ENCODE measurements at regions not wholly inside any gene's neighbourhood (a gene's known extent, or its start where the extent isn't known, plus 50 kb on each side); places are given as distances from the start of the nearest gene placed in this dataset.

DNA sequence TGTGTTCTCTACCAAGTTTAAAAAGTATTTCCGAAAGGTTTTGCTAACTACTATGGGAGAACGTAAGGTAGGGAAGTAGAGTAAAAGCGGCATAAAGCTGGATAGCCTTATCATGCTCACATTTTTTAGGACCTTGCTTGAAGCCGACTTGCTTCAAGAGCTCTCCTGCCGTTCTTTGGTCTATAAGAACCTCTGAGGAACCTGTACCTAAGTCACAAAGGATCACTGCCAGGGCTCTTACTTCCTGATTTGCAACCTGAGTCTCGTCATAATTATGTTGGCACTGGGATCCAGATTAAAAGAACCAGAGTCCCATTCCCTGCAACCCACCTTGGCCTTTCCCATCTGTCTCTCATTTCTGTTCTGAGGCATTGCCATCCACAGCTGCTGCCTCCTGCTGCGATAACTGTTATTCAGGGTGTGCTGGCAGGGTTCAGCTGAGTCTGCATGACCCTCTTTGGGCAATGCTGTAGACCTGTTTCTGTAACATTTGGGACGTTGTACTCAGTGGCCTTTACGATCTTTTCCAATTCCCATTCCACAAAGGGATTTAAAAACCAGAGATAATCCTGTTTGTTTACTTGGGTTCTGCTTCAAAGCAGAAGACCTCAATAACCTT is 131.0 kb upstream of the UMPS start:
- H3K79me2 ChIP-seq (ENCODE audit: low read length): no peaks in the 10 kb centered on the region
- H3K27ac ChIP-seq (ENCODE audit: low read length): no peak overlapping the region
- H3K4me2 ChIP-seq (ENCODE audit: low read depth, low read length): no peak overlapping the region
- no peak overlapping the region for H3K9ac ChIP-seq (ENCODE audit: low read length)
- DNase-seq: no peak
- H3K4me3 ChIP-seq (ENCODE audit: low read length): no peak overlapping the region
- no peak overlapping the region for H2AFZ ChIP-seq (ENCODE audit: low read length)
- H3F3A ChIP-seq (ENCODE audit: insufficient read depth, low read length): no peaks in the 10 kb centered on the region
- no peaks in the 10 kb centered on the region for H3K36me3 ChIP-seq (replicated peaks; ENCODE audit: insufficient read depth, low read length)
- no peaks in the 10 kb centered on the region for H3K9me2 ChIP-seq (replicated peaks; ENCODE audit: insufficient read depth, low read length)
- H3K27me3 ChIP-seq (replicated peaks; ENCODE audit: insufficient read depth, low read length): no peaks in the 10 kb centered on the region
- TF ChIP-seq, protein P1, sequence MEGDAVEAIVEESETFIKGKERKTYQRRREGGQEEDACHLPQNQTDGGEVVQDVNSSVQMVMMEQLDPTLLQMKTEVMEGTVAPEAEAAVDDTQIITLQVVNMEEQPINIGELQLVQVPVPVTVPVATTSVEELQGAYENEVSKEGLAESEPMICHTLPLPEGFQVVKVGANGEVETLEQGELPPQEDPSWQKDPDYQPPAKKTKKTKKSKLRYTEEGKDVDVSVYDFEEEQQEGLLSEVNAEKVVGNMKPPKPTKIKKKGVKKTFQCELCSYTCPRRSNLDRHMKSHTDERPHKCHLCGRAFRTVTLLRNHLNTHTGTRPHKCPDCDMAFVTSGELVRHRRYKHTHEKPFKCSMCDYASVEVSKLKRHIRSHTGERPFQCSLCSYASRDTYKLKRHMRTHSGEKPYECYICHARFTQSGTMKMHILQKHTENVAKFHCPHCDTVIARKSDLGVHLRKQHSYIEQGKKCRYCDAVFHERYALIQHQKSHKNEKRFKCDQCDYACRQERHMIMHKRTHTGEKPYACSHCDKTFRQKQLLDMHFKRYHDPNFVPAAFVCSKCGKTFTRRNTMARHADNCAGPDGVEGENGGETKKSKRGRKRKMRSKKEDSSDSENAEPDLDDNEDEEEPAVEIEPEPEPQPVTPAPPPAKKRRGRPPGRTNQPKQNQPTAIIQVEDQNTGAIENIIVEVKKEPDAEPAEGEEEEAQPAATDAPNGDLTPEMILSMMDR (IDR thresholded peaks at IDR 0.05; ENCODE audit: low read length): no peak
- no peak for TF ChIP-seq EZH2 (optimal IDR thresholded peaks at IDR 0.05; ENCODE audit: low read depth, low read length)
- no peak for TF ChIP-seq EZH2phosphoT487 (IDR thresholded peaks at IDR 0.05; ENCODE audit: low read length)
- no peaks in the 10 kb centered on the region for H3K9me3 ChIP-seq (replicated peaks; ENCODE audit: insufficient read depth, low read length)
- H3K4me1 ChIP-seq (ENCODE audit: low read length): peaks cover 27% of the 10 kb centered on the region
- no peaks in the 10 kb centered on the region for H4K20me1 ChIP-seq (ENCODE audit: insufficient read depth, low read length)

- Histone ChIP-seq H3K79me2 (ENCODE audit: low read length) (no peaks in the 10 kb centered on the region), H3K9me3 (replicated peaks; ENCODE audit: insufficient read depth, low read length) (no peaks in the 10 kb centered on the region), H3K9me2 (replicated peaks; ENCODE audit: insufficient read depth, low read length) (no peaks in the 10 kb centered on the region), H4K20me1 (ENCODE audit: insufficient read depth, low read length) (no peaks in the 10 kb centered on the region), H2AFZ (ENCODE audit: low read length) (no peak overlapping the region), H3K27ac (ENCODE audit: low read length) (no peak overlapping the region), H3F3A (ENCODE audit: insufficient read depth, low read length) (no peaks in the 10 kb centered on the region), H3K9ac (ENCODE audit: low read length) (no peak overlapping the region), H3K4me3 (ENCODE audit: low read length) (no peak overlapping the region), H3K4me1 (ENCODE audit: low read length) (peaks cover 27% of the 10 kb centered on the region), H3K27me3 (replicated peaks; ENCODE audit: insufficient read depth, low read length) (no peaks in the 10 kb centered on the region), H3K36me3 (replicated peaks; ENCODE audit: insufficient read depth, low read length) (no peaks in the 10 kb centered on the region), H3K4me2 (ENCODE audit: low read depth, low read length) (peak overlapping the region; percentile 8; the same call in 1 of the 2 replicates)
- TF ChIP-seq EZH2phosphoT487 (IDR thresholded peaks at IDR 0.05; ENCODE audit: low read length) (no peak), EZH2 (optimal IDR thresholded peaks at IDR 0.05; ENCODE audit: low read depth, low read length) (no peak)
- TF ChIP-seq, protein P1 (IDR thresholded peaks at IDR 0.05; ENCODE audit: low read length): no peak
- DNase-seq: peak; percentile 33
These were observed 130.2 kb upstream of the UMPS start for GRCh38 chr3:124599779-124600693.

GRCh38 chr3:124600765-124601164 is 129.5 kb upstream of the UMPS start:
- Histone ChIP-seq H3K36me3 (replicated peaks; ENCODE audit: insufficient read depth, low read length) (no peaks in the 10 kb centered on the region), H3K27me3 (replicated peaks; ENCODE audit: insufficient read depth, low read length) (no peaks in the 10 kb centered on the region), H4K20me1 (ENCODE audit: insufficient read depth, low read length) (no peaks in the 10 kb centered on the region), H3K4me2 (ENCODE audit: low read depth, low read length) (no peak overlapping the region; the same call in 1 of the 2 replicates), H3K27ac (ENCODE audit: low read length) (no peak overlapping the region), H3K9me2 (replicated peaks; ENCODE audit: insufficient read depth, low read length) (no peaks in the 10 kb centered on the region), H3K4me3 (ENCODE audit: low read length) (no peak overlapping the region), H3K4me1 (ENCODE audit: low read length) (peaks cover 27% of the 10 kb centered on the region), H2AFZ (ENCODE audit: low read length) (no peak overlapping the region), H3K9ac (ENCODE audit: low read length) (no peak overlapping the region), H3F3A (ENCODE audit: insufficient read depth, low read length) (no peaks in the 10 kb centered on the region), H3K79me2 (ENCODE audit: low read length) (no peaks in the 10 kb centered on the region), H3K9me3 (replicated peaks; ENCODE audit: insufficient read depth, low read length) (no peaks in the 10 kb centered on the region)
- DNase-seq: no peak
- TF ChIP-seq, protein P1 (IDR thresholded peaks at IDR 0.05; ENCODE audit: low read length): no peak
- TF ChIP-seq EZH2 (optimal IDR thresholded peaks at IDR 0.05; ENCODE audit: low read depth, low read length) (no peak), EZH2phosphoT487 (IDR thresholded peaks at IDR 0.05; ENCODE audit: low read length) (no peak)
